ENCODE measurements at regions not wholly inside any gene's neighbourhood (a gene's known extent, or its start where the extent isn't known, plus 50 kb on each side); places are given as distances from the start of the nearest gene placed in this dataset.

DNA sequence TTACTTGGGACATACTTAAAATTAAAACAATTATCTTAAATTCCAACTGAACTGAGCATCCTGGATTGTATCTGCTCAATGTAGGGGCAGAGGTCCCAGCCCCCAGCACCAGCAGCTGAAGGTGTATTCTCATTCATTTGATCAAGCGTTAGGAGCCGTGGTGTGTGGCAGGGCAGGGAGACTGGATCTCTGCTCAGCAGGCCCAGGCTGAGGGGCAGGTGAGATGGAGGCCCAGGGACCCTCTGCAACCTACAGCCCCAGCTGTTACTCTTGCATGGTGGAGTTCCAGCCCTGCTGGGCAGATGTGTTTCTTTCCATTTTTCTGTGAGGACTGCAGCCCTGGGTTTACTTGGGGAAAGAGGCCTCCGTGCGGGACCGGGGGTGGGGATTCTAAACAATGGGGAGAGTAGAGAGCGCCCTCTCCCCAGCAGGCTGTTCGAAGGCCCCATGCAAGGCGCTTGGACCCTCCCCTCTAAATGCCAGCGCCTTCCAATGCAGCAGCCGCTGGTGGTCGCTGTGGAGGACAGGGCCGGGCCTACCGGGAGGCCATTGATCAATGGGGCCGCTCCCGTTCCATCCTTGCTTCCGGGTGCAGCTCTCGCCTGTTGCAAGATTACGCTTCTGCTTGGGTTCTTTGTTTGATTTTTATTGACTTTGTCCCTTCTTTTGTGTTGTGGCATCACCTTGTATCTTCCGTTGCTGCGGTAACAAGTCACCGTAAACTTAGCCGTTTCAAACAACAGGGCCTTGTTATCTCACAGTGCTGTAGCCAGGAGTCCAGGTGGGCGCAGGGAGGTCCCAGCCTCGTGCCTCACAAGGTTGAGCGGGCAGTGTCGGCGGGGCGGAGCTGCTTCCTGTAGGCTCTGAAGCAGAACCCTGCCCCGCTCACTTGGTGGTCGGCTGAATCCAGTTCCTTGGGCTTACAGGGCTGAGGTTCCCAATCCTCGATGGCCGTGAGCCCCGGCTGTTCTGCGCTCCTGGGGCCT, 134.8 kb upstream of the PHACTR3 start:
- no peak for TF ChIP-seq POLR2A (IDR thresholded peaks at IDR 0.05)
- TF ChIP-seq CTCF (IDR thresholded peaks at IDR 0.05): no peak

Measured in Peyer's patch (tissue), 4 donors.